Neuronal stem cell (in vitro differentiated cells): ENCODE measurements at regions not wholly inside any gene's neighbourhood (a gene's known extent, or its start where the extent isn't known, plus 50 kb on each side); places are given as distances from the start of the nearest gene placed in this dataset.
"Not testable (repeated sequence)": the region's sequence is repeated elsewhere in the genome, so short reads cannot be mapped to it uniquely, and the experiment has no call there.

Experiments used
- DNase-seq: peaks from one replicate; pipeline ENCODE4 v3.0.0-alpha.2; 2013; ENCODE audit warnings: low spot score
- H2AFZ ChIP-seq: one replicate; pipeline ENCODE4 v1.6.1; 2013; ENCODE audit warnings: mild to moderate bottlenecking, low read length, inconsistent platforms
- H2AK5ac ChIP-seq: 2 replicates; pipeline ENCODE4 v1.6.1; 2013; ENCODE audit warnings: low read depth, mild to moderate bottlenecking, inconsistent platforms, low read length, moderate library complexity, mixed read lengths
- H2BK120ac ChIP-seq: 2 replicates; pipeline ENCODE4 v1.6.1; 2013; ENCODE audit warnings: low read depth, mild to moderate bottlenecking, inconsistent platforms, low read length, moderate library complexity, mixed read lengths
- H2BK12ac ChIP-seq: one replicate; pipeline ENCODE4 v1.6.1; 2013; ENCODE audit warnings: low read length, inconsistent platforms
- H2BK15ac ChIP-seq: 2 replicates; pipeline ENCODE4 v1.6.1; 2013; ENCODE audit warnings: mild to moderate bottlenecking, low read length, inconsistent platforms, mixed read lengths
- H2BK5ac ChIP-seq: one replicate; pipeline ENCODE4 v1.6.1; 2013; ENCODE audit warnings: inconsistent platforms, mild to moderate bottlenecking, low read length, moderate library complexity
- H3K14ac ChIP-seq: one replicate; pipeline ENCODE4 v1.6.1; 2013; ENCODE audit warnings: low read length, inconsistent platforms
- H3K18ac ChIP-seq: 2 replicates; pipeline ENCODE4 v1.6.1; 2013; ENCODE audit warnings: low read length, inconsistent platforms
- H3K23ac ChIP-seq: 2 replicates; pipeline ENCODE4 v1.6.1; 2013; ENCODE audit warnings: low read depth, mild to moderate bottlenecking, mixed read lengths, low read length, inconsistent platforms; ENCODE audit not compliant: poor library complexity
- H3K27ac ChIP-seq: replicated peaks from 3 replicates; pipeline ENCODE4 v1.5.1; 2013; ENCODE audit warnings: low read length, inconsistent platforms
- H3K27me3 ChIP-seq, 3 experiments: 2 replicates each; pipeline ENCODE4 v1.6.1; 2013; ENCODE audit warnings: low read length in 3 of 3, mild to moderate bottlenecking in 2 of 3, inconsistent platforms in 1 of 3, low read depth in 1 of 3, mixed read lengths in 1 of 3, moderate library complexity in 1 of 3; ENCODE audit not compliant: control insufficient read depth in 3 of 3, insufficient read depth in 3 of 3
- H3K36me3 ChIP-seq, 2 donors: replicated peaks in 1 of 2; 2 replicates each; pipeline ENCODE4 v1.6.1; 2013; ENCODE audit warnings: low read length in 2 of 2; ENCODE audit not compliant: control insufficient read depth in 2 of 2, insufficient read depth in 2 of 2
- H3K4ac ChIP-seq: 2 replicates; pipeline ENCODE4 v1.6.1; 2013; ENCODE audit warnings: inconsistent platforms, mild to moderate bottlenecking, low read length, moderate library complexity
- H3K4me1 ChIP-seq, 2 donors: 1 replicate in 1 of 2; 2 replicates in 1 of 2; pipeline ENCODE4 v1.6.1; 2013; ENCODE audit warnings: low read length in 2 of 2, low read depth in 1 of 2; ENCODE audit not compliant: control insufficient read depth in 2 of 2, insufficient read depth in 1 of 2
- H3K4me2 ChIP-seq: one replicate; pipeline ENCODE4 v1.6.1; 2013; ENCODE audit warnings: mild to moderate bottlenecking, low read length, inconsistent platforms; ENCODE audit not compliant: insufficient read depth, poor library complexity, severe bottlenecking
- H3K4me3 ChIP-seq, 2 donors: 2 replicates each; pipeline ENCODE4 v1.5.1; 2013; ENCODE audit warnings: low read length in 2 of 2, mild to moderate bottlenecking in 2 of 2, inconsistent platforms in 1 of 2, moderate library complexity in 1 of 2
- H3K79me1 ChIP-seq: one replicate; pipeline ENCODE4 v1.6.1; 2013; ENCODE audit warnings: low read depth, mild to moderate bottlenecking, inconsistent platforms, low read length, moderate library complexity
- H3K9ac ChIP-seq: one replicate; pipeline ENCODE4 v1.6.1; 2013; ENCODE audit warnings: mild to moderate bottlenecking, low read depth, low read length, inconsistent platforms; ENCODE audit not compliant: poor library complexity
- H3K9me3 ChIP-seq, 2 donors: replicated peaks in 1 of 2; 2 replicates each; pipeline versions ENCODE3 to v1.6.1; 2013; ENCODE audit warnings: low read length in 2 of 2, mild to moderate bottlenecking in 2 of 2, inconsistent platforms in 1 of 2, low read depth in 1 of 2, mixed read lengths in 1 of 2, moderate library complexity in 1 of 2; ENCODE audit not compliant: control insufficient read depth in 2 of 2, insufficient read depth in 1 of 2
- H4K8ac ChIP-seq: one replicate; pipeline ENCODE4 v1.6.1; 2013; ENCODE audit warnings: low read depth, mild to moderate bottlenecking, inconsistent platforms, low read length, moderate library complexity
- H4K91ac ChIP-seq: one replicate; pipeline ENCODE4 v1.6.1; 2013; ENCODE audit warnings: low read length, low read depth, mild to moderate bottlenecking, inconsistent platforms; ENCODE audit not compliant: poor library complexity
- WGBS, 2 donors: extraction: QIAGEN DNeasy Blood & Tissue Kit; methylation state at CpG; one replicate each; pipeline ENCODE4 v1.1.7; 2013; ENCODE audit warnings: missing lambda C conversion rate in 2 of 2, mixed read lengths in 1 of 2; ENCODE audit not compliant: insufficient read length in 2 of 2, insufficient replicate concordance in 1 of 2; ENCODE audit errors: extremely low coverage in 2 of 2; 5-methylcytosine and 5-hydroxymethylcytosine counted together

DNA sequence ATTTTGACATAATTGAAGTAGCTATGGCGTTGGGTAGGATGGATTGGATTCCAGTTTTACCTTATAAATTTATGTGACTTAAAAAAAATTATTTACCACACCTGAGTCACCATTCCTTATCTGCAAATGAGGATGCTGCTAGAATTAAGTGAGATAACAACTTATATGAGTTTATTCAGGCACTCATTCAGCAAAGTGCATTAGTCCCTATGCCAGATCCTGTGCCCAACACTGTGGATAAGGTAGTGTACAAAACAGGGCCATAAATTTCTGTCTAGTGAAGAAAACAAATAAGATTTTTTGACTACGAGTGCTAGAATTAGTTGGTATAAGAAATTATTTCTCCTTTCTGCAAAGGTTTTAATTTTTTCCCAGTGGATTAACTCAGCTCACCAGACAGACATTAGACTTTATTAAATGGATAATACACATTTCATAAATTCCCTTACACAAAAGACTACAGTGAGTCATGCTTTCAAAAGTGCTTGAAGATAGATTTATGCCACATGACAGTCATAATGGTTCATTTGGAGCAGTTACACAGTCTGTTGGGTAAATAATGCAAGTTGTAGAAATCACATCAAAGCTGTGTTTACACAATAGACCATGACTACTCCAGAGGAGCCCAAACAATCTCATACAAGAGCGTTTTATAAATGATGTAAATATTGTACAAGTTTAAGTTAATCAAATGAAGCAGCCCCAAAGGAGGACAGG is 129.9 kb upstream of the TGFBR2 start:
- no peak for DNase-seq
- Histone ChIP-seq H3K23ac (no peak overlapping the region), H3K4me3 (no peak overlapping the region), H3K27ac (no peak overlapping the region), H2AFZ (no peak overlapping the region), H3K4me2 (no peak overlapping the region), H3K4ac (no peak overlapping the region), H3K18ac (no peak overlapping the region), H3K9me3 (peaks cover 0 to 7% of the 10 kb centered on the region in 2 donors), H3K9ac (no peak overlapping the region), H3K4me1 (no peaks in the 10 kb centered on the region), H2BK15ac (no peak overlapping the region), H4K8ac (no peak overlapping the region), H3K14ac (no peak overlapping the region), H2BK120ac (no peak overlapping the region), H4K91ac (no peak overlapping the region), H2AK5ac (no peak overlapping the region), H3K27me3 (no peaks in the 10 kb centered on the region), H3K79me1 (no peaks in the 10 kb centered on the region), H3K36me3 (no peaks in the 10 kb centered on the region), H2BK12ac (no peak overlapping the region), H2BK5ac (no peak overlapping the region)
- WGBS, 2 donors = no CpG with 5 or more reads among the region's 3 CpGs

DNA sequence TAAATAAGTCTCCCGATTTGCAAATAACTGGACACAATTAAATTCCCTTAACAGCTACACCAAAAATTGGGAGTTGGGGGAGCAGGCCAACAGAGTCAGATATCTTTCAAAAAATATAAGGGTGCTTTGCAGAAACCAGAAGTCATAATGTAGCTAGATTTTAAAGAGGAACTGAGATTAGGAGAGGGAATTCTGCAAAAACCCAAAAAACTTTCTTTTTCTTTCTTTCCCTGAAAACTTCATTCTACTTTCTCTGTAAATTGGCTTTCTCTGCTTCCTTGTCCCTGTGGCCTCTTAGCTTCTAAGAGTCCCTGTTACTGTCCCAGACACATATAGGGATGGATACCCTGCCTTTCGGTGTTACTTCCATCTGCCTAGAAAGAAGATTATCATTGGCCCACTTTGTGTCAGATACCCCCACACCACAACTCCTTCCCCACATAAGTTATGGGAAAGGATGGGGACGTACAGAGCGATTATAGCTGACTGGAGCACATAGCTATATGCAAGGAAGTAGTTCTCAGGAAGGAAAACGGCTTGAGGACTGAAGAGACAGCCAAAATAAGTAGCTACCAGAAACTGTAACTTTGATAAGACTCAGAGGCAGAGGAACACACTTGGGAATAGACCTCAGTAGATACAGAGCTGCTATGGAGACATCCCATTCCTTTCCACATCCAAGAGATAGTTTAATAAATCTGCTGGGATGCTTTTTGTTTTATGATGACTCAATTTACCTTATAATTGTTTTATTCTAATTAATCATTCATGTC is 129.1 kb upstream of the TGFBR2 start:
- H4K8ac ChIP-seq = no peak overlapping the region
- H3K79me1 ChIP-seq = no peaks in the 10 kb centered on the region
- no peak overlapping the region for H3K9ac ChIP-seq
- no peak overlapping the region for H3K4me2 ChIP-seq
- no peak overlapping the region for H2AK5ac ChIP-seq
- no peak overlapping the region for H2BK12ac ChIP-seq
- H3K14ac ChIP-seq = no peak overlapping the region
- no peak overlapping the region for H3K4me3 ChIP-seq
- H3K27me3 ChIP-seq = no peaks in the 10 kb centered on the region
- H3K9me3 ChIP-seq = peaks cover 0 to 7% of the 10 kb centered on the region in 2 donors
- H3K27ac ChIP-seq = no peak overlapping the region
- no peak overlapping the region for H2AFZ ChIP-seq
- H3K36me3 ChIP-seq = no peaks in the 10 kb centered on the region
- H3K4me1 ChIP-seq = no peaks in the 10 kb centered on the region
- H3K23ac ChIP-seq = no peak overlapping the region
- no peak overlapping the region for H4K91ac ChIP-seq
- no peak overlapping the region for H3K4ac ChIP-seq
- WGBS, 2 donors = no CpG with 5 or more reads among the region's 5 CpGs
- H2BK5ac ChIP-seq = no peak overlapping the region
- H2BK120ac ChIP-seq = no peak overlapping the region
- no peak for DNase-seq
- no peak overlapping the region for H3K18ac ChIP-seq
- H2BK15ac ChIP-seq = no peak overlapping the region

DNA sequence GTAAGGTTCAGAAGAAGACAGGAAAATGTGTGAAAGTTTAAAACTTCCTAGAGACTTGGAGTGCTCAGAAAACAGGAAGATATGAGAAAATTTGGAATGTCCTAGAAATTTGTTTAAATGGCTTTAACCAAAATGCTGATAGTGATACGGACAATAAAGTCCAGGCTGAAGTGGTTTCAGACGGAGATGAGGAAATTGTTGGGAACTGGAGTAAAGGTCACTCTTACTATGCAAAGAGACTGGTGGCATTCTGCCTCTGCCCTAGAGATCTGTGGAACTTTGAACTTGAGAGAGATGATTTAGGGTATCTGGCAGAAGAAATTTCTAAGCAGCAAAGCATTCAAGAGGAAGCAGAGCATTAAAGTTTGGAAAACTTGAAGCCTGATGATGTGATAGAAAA is 126.7 kb upstream of the TGFBR2 start:
- not testable (repeated sequence) for H3K4me2 ChIP-seq, H3K18ac ChIP-seq, H2AK5ac ChIP-seq, H3K4me1 ChIP-seq, H3K79me1 ChIP-seq, H3K36me3 ChIP-seq, H4K8ac ChIP-seq, H3K14ac ChIP-seq, DNase-seq, H3K4ac ChIP-seq, H3K9ac ChIP-seq, H3K27ac ChIP-seq, H3K23ac ChIP-seq, H2BK12ac ChIP-seq, H3K9me3 ChIP-seq, H3K27me3 ChIP-seq, H2AFZ ChIP-seq, H2BK120ac ChIP-seq, H2BK15ac ChIP-seq, H2BK5ac ChIP-seq, H3K4me3 ChIP-seq, H4K91ac ChIP-seq
- WGBS, 2 donors = no CpG with 5 or more reads among the region's 2 CpGs

DNA sequence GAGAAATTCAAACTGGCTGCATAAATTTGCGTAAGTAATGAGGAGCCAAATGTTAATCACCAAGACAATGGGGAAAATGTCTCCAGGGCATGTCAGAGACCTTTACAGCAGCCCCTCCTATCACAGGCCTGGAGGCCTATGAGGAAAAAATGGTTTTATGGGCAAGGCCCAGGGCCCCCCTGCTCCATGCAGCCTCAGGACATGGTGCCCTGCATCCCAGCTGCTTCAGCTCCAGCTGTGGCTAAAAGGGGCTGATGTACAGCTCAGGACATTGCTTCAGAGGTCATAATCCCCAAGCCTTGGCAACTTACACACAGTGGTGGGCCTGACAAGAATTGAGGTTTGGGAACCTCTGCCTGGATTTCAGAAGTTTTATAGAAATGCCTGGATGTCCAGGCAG is 126.2 kb upstream of the TGFBR2 start:
- H3K4me3 ChIP-seq, H3K79me1 ChIP-seq, H2BK120ac ChIP-seq, H2BK15ac ChIP-seq, H2BK5ac ChIP-seq, H2BK12ac ChIP-seq, H3K9ac ChIP-seq, H4K91ac ChIP-seq, H2AFZ ChIP-seq, H3K4me1 ChIP-seq, DNase-seq, H3K27me3 ChIP-seq, H3K36me3 ChIP-seq, H2AK5ac ChIP-seq, H3K18ac ChIP-seq, H3K27ac ChIP-seq, H4K8ac ChIP-seq, H3K4ac ChIP-seq, H3K14ac ChIP-seq, H3K4me2 ChIP-seq, H3K23ac ChIP-seq, H3K9me3 ChIP-seq: not testable (repeated sequence)
- WGBS, 2 donors = no CpG with 5 or more reads among the region's 1 CpG
